Endothelial cell of umbilical vein (primary cell): ENCODE measurements at regions not wholly inside any gene's neighbourhood (a gene's known extent, or its start where the extent isn't known, plus 50 kb on each side); places are given as distances from the start of the nearest gene placed in this dataset.

Source experiments
- CTCF ChIP-seq, 2 donors: IDR thresholded peaks; 1 replicate in 1 of 2; 2 replicates in 1 of 2; pipeline ENCODE4 v1.5.1; 2011; ENCODE audit warnings: low read length in 2 of 2, mild to moderate bottlenecking in 2 of 2, moderate library complexity in 2 of 2, control low read depth in 1 of 2, inconsistent platforms in 1 of 2, low read depth in 1 of 2; ENCODE audit not compliant: insufficient read depth in 1 of 2; ENCODE audit errors: extremely low read depth in 1 of 2
- EZH2 ChIP-seq: IDR thresholded peaks from 2 replicates; pipeline ENCODE4 v1.6.1; 2012; ENCODE audit warnings: borderline replicate concordance, low read depth, mild to moderate bottlenecking, moderate library complexity, low read length, inconsistent platforms; ENCODE audit not compliant: severe bottlenecking
- JUN ChIP-seq: IDR thresholded peaks from 2 replicates; pipeline ENCODE4 v1.6.1; 2011; ENCODE audit warnings: borderline replicate concordance, low read depth; ENCODE audit not compliant: insufficient read length, insufficient read depth
- MAX ChIP-seq: IDR thresholded peaks from 2 replicates; pipeline ENCODE4 v1.6.1; 2011; ENCODE audit not compliant: insufficient read depth, insufficient read length
- MYC ChIP-seq: IDR thresholded peaks from one replicate; pipeline ENCODE4 v1.6.1; 2011; ENCODE audit warnings: mild to moderate bottlenecking, low read depth, low read length
- POLR2A ChIP-seq: IDR thresholded peaks from 2 replicates; pipeline ENCODE4 v1.6.1; 2012; ENCODE audit warnings: low read depth, mild to moderate bottlenecking, control low read depth, low read length
- POLR2AphosphoS5 ChIP-seq: IDR thresholded peaks from 2 replicates; pipeline ENCODE4 v1.6.1; 2012; ENCODE audit warnings: low read depth, mild to moderate bottlenecking, control low read depth, low read length, moderate library complexity; ENCODE audit not compliant: insufficient read depth

- no peak for TF ChIP-seq CTCF (IDR thresholded peaks at IDR 0.05; ENCODE audit: extremely low read depth in 1 of 2, insufficient read depth in 1 of 2, low read depth in 1 of 2, low read length in 2 of 2)
- no peak for TF ChIP-seq JUN
- TF ChIP-seq MAX: no peak
- no peak for TF ChIP-seq POLR2A
- no peak for TF ChIP-seq POLR2AphosphoS5
- no peak for TF ChIP-seq MYC
- TF ChIP-seq EZH2: no peak
Measured at GRCh38 chr17:73803964-73804435, 159.8 kb upstream of the SDK2 start.
